GM21529 (cell line): ENCODE measurements at regions not wholly inside any gene's neighbourhood (a gene's known extent, or its start where the extent isn't known, plus 50 kb on each side); places are given as distances from the start of the nearest gene placed in this dataset.
"Not testable (repeated sequence)": the region's sequence is repeated elsewhere in the genome, so short reads cannot be mapped to it uniquely, and the experiment has no call there.

Experiments used
- ATAC-seq: cut with Tn5 transposase; IDR thresholded peaks from one replicate; pipeline ENCODE4 v1.9.1; 2021; ENCODE audit not compliant: unreplicated experiment

- no peak for ATAC-seq
These were observed 119.1 kb downstream of the LRATD1 start for GRCh38 chr2:14751581-14751980.

DNA sequence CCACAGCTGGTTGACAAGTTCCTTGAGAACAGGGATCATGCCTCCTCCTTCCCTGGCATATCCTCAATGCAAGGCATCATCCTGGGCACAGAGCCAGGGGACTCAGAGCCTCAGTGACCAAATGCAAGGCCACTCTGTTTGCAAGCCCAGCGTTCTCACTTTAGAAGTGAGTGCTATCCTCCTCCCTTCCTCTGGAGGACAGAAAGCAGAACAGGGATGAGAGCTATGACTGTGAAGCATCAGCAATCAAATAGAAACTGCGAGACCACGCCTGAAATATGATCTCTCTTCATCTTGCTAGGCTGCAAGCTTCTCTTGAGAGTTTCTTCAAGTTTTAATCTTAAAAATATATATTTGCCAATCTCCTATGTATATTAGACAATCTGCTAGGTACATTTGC, 119.8 kb downstream of the LRATD1 start:
- ATAC-seq, result no peak

DNA sequence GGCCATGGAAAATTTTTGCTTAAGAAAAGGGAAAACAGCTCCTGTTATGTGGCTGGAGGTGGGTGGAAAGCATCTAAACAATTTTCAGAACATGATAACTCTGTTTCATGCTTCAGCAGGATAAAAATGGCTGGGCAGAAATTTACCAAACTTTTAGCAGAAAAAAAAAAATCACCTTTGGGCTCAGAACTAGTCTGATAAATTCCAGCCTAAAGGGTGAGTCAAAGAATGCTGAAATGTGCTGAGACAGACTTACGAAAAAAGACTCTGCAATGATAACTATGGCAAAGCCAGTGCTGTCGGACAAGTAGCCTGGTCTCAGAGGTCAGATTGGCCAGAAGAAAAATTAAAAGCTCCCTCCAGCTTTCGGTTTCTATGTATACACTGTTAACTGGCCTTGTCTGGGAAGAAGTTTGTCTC, 123.6 kb downstream of the LRATD1 start:
- ATAC-seq, result no peak

GRCh38 chr2:14756981-14757657, 124.6 kb downstream of the LRATD1 start:
- no peak for ATAC-seq

DNA sequence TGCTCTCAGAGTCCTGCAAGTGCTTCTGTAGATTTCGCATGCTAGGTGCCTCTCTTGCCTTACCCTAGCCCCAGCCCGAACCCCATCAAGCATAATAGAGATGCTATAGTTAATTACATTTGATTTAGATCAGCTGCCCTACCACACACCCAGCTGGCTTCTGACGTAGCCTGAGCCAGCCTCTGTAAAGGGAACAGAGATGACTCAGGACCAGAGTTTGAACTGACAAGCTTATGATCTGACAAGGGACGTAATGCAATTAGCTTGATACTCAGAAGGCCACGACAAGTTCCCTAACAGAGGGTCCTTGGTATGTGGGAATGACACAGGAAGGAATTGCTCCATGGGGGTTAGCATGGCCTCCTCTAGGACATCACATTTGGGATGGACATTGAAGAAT, 126.6 kb downstream of the LRATD1 start:
- ATAC-seq, result no peak

GRCh38 chr2:14760169-14760568, 127.7 kb downstream of the LRATD1 start:
- no peak for ATAC-seq

GRCh38 chr2:14761118-14761517, 128.6 kb downstream of the LRATD1 start:
- no peak for ATAC-seq

DNA sequence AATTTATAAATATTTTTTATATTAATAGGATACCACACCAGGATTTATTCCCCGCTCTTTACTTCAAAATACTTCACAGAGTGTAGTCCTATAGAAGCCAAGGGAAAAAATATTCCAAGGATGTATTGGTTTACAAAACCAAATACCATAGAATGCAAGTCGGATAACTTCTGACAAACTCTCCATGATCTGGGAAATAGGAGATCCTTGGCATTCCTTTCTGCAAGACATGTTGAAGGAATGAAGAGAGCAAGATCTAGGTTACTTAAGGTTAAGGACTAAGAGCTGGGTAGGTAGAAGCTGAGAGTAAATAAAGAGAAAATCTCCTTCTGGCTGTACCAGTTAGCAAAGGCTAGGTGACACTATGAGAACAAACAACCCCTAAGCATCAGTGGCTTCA, 141.2 kb downstream of the LRATD1 start:
- ATAC-seq, result no peak

GRCh38 chr2:14774436-14774968, 142.0 kb downstream of the LRATD1 start:
- ATAC-seq, result no peak

DNA sequence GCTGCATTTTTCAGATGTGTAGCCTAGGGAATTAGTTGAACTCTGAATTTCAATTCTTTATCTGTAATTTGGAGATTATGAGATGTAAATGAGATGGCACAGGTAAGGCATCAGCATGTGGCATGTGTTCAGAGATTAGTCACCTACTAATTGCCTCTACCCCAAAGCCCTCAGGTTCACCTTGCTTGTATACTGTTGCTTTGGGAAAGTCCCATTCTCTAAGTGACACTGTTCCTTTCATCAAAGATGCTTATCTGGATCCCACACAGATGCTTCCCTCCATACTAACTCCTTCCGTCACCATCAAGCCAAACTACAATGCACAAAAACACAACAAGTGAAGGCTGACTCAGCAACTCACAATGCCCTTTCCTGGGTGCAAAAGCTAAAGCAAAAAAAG, 143.7 kb downstream of the LRATD1 start:
- ATAC-seq, result no peak

DNA sequence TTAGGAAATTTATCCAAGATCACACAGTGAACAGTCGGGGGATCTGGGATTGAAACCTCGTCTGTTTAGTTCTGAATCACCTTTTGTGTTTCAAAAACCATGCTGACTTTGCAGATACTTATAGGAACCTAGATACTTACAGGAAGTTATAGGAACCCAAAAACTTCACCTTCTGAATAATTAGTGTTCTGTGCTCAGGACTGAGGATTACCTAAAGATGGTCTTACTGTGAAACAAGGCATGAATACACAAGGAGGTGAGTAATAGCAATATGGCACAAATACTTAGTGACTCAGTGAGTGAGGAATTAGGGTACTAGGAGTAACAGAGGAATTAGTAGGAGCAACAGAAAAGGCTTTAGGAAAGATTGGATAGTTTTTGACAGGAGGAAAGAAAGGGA, 145.5 kb downstream of the LRATD1 start:
- ATAC-seq, result no peak

DNA sequence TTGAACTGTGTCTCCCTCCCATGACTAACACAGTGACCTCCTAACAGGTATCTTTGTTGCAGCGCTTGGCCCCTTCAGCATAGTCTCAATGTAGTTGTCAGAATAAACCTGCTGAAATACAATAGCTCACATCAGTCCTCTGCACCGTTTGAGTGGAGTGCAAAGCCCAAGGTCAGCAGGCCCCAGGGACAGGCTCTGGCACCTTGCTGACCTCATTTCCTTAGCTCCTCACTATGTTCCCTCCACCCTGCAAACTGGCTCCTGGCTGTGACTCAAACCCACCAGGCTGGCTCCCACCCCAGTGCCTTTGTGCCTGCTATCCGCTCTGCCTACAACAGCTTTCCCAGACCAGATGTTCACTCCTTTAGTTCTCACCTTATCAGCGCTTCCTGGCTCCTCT, 146.7 kb downstream of the LRATD1 start:
- ATAC-seq, result no peak

- no peak for ATAC-seq
These were observed 148.6 kb downstream of the LRATD1 start for GRCh38 chr2:14781142-14781541.

- ATAC-seq, result not testable (repeated sequence)
These were observed 156.3 kb downstream of the LRATD1 start for GRCh38 chr2:14788814-14789213.

- no peak for ATAC-seq
These were observed 157.6 kb downstream of the LRATD1 start for GRCh38 chr2:14790041-14790640.

DNA sequence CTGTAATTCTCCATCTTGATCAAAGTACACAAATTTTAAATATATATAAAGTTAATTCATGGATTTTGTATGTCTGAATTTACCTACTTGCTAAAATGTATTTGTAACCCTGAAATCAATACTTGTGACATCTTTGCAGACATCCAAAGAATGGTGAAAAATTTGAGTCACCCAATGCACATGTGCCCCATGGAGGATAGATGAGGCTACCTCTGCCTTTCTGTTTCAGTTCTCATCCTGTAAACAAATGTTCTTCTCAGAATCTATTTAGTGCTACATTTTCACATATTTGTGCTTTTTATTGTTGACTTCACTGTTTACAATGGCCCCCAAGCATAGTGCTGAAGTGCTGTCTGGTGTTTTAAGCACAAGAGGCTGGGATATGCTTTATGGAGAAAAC, 171.5 kb downstream of the LRATD1 start:
- no peak for ATAC-seq

- no peak for ATAC-seq
These were observed 172.4 kb downstream of the LRATD1 start for GRCh38 chr2:14804902-14805301.

DNA sequence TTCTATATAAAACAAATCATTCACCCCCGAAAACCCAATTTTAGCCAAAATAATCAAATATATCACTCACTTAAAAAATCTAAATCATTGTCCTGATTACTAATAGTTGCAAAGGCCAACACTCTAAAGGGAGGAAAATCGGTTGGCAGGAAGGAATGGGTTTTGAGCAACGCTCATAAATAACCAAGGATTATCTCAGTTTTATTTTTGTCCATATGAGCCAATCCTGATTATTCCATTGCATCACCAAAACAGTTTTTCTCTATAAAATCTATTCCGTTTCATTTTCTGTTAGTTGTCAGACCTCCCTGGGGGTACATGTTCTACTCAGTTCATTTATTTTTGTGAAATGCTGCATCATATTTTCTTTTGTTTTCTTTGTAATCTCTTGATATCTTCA, 174.1 kb downstream of the LRATD1 start:
- ATAC-seq, result no peak

DNA sequence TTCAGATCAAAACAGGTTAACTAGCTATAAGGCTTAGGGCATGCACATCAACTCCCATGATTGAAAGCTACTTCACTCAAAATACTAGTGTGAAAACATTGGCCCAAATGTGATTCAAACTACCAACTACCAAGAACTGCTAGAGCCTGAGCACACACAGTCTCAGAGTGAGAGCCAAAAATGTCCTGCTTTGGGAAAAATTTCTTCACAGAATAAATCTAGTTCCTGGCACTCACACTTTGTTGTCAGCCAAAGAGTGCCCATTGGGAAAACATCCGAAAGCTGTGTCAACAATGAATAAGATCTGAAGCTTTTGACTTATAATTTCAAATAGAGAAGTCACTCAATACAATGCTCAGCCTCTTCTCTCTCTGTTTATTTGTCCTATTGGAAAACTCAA, 182.7 kb downstream of the LRATD1 start:
- ATAC-seq, result no peak

GRCh38 chr2:14816069-14817060, 183.8 kb downstream of the LRATD1 start:
- no peak for ATAC-seq

GRCh38 chr2:14817848-14818247, 185.3 kb downstream of the LRATD1 start:
- no peak for ATAC-seq

GRCh38 chr2:14826518-14826917, 194.0 kb downstream of the LRATD1 start:
- no peak for ATAC-seq
